Glomerular visceral epithelial cell (primary cell): ENCODE measurements at regions not wholly inside any gene's neighbourhood (a gene's known extent, or its start where the extent isn't known, plus 50 kb on each side); places are given as distances from the start of the nearest gene placed in this dataset.
"Not testable (repeated sequence)": the region's sequence is repeated elsewhere in the genome, so short reads cannot be mapped to it uniquely, and the experiment has no call there.

Experiments used
- DNase-seq: peaks from one replicate; pipeline ENCODE4 v3.0.0-alpha.2; 2016; ENCODE audit errors: extremely low spot score

GRCh38 chr7:25665903-25666670 is 437.8 kb upstream of the NPVF start:
- DNase-seq, result no peak

- DNase-seq, result no peak
Measured at GRCh38 chr7:25666671-25667060, 438.4 kb upstream of the NPVF start.

GRCh38 chr7:25669281-25669781 is 441.0 kb upstream of the NPVF start:
- no peak for DNase-seq

- DNase-seq, result no peak
Measured at GRCh38 chr7:25669961-25670841, 441.9 kb upstream of the NPVF start.

- no peak for DNase-seq
Measured at GRCh38 chr7:25671111-25671510, 442.8 kb upstream of the NPVF start.

GRCh38 chr7:25672496-25672895 is 444.2 kb upstream of the NPVF start:
- no peak for DNase-seq

GRCh38 chr7:25675789-25676474 is 447.6 kb upstream of the NPVF start:
- DNase-seq, result no peak

GRCh38 chr7:25677595-25677994 is 449.3 kb upstream of the NPVF start:
- DNase-seq, result no peak

GRCh38 chr7:25678215-25678614 is 449.9 kb upstream of the NPVF start:
- no peak for DNase-seq

- DNase-seq, result no peak
Measured at GRCh38 chr7:25680636-25681035, 452.4 kb upstream of the NPVF start.

- DNase-seq, result no peak
Measured at GRCh38 chr7:25684360-25684759, 456.1 kb upstream of the NPVF start.

- no peak for DNase-seq
Measured at GRCh38 chr7:25686493-25686892, 458.2 kb upstream of the NPVF start.

GRCh38 chr7:25694211-25694610 is 457.8 kb upstream of the NFE2L3 start:
- DNase-seq, result no peak

GRCh38 chr7:25694699-25695098 is 457.3 kb upstream of the NFE2L3 start:
- no peak for DNase-seq

- DNase-seq, result no peak
Measured at GRCh38 chr7:25696571-25696970, 455.4 kb upstream of the NFE2L3 start.

- DNase-seq, result no peak
Measured at GRCh38 chr7:25698451-25699113, 453.4 kb upstream of the NFE2L3 start.

- DNase-seq, result not testable (repeated sequence)
Measured at GRCh38 chr7:25700141-25700540, 451.9 kb upstream of the NFE2L3 start.

- DNase-seq, result no peak
Measured at GRCh38 chr7:25704413-25704812, 447.6 kb upstream of the NFE2L3 start.

GRCh38 chr7:25706764-25707163 is 445.2 kb upstream of the NFE2L3 start:
- DNase-seq, result no peak

- peak; percentile 34 for DNase-seq
Measured at GRCh38 chr7:25707768-25708620, 444.0 kb upstream of the NFE2L3 start.

GRCh38 chr7:25710959-25711358 is 441.0 kb upstream of the NFE2L3 start:
- DNase-seq, result no peak
